HG02884 (cell line): ENCODE measurements at regions not wholly inside any gene's neighbourhood (a gene's known extent, or its start where the extent isn't known, plus 50 kb on each side); places are given as distances from the start of the nearest gene placed in this dataset.
"Not testable (repeated sequence)": the region's sequence is repeated elsewhere in the genome, so short reads cannot be mapped to it uniquely, and the experiment has no call there.

ENCODE experiments used
- ATAC-seq: cut with Tn5 transposase; IDR thresholded peaks from one replicate; pipeline ENCODE4 v1.9.1; 2021; ENCODE audit warnings: mild to moderate bottlenecking, moderate library complexity; ENCODE audit not compliant: unreplicated experiment

- no peak for ATAC-seq
Observed at GRCh38 chr5:92662741-92663140, 918.3 kb downstream of the NR2F1-AS1 start.

- no peak for ATAC-seq
Observed at GRCh38 chr5:92659246-92659645, 921.8 kb downstream of the NR2F1-AS1 start.

- ATAC-seq: not testable (repeated sequence)
Observed at GRCh38 chr5:92654601-92655000, 926.4 kb downstream of the NR2F1-AS1 start.

- ATAC-seq: no peak
Observed at GRCh38 chr5:92653730-92654461, 927.1 kb downstream of the NR2F1-AS1 start.

- no peak for ATAC-seq
Observed at GRCh38 chr5:92652756-92653155, 928.3 kb downstream of the NR2F1-AS1 start.

GRCh38 chr5:92644266-92644886, 936.6 kb downstream of the NR2F1-AS1 start:
- ATAC-seq: no peak

GRCh38 chr5:92641031-92641962, 939.7 kb downstream of the NR2F1-AS1 start:
- no peak for ATAC-seq

GRCh38 chr5:92640340-92640739, 940.7 kb downstream of the NR2F1-AS1 start:
- no peak for ATAC-seq

- ATAC-seq: no peak
Observed at GRCh38 chr5:92637960-92638359, 943.1 kb downstream of the NR2F1-AS1 start.

GRCh38 chr5:92637247-92637646, 943.8 kb downstream of the NR2F1-AS1 start:
- no peak for ATAC-seq

- ATAC-seq: no peak
Observed at GRCh38 chr5:92635001-92635461, 946.0 kb downstream of the NR2F1-AS1 start.

GRCh38 chr5:92633875-92634487, 947.0 kb downstream of the NR2F1-AS1 start:
- no peak for ATAC-seq

GRCh38 chr5:92633176-92633575, 947.8 kb downstream of the NR2F1-AS1 start:
- ATAC-seq: no peak

- ATAC-seq: not testable (repeated sequence)
Observed at GRCh38 chr5:92631237-92631701, 949.8 kb downstream of the NR2F1-AS1 start.

- no peak for ATAC-seq
Observed at GRCh38 chr5:92629574-92629973, 951.4 kb downstream of the NR2F1-AS1 start.

- ATAC-seq: no peak
Observed at GRCh38 chr5:92629000-92629399, 952.0 kb downstream of the NR2F1-AS1 start.

GRCh38 chr5:92627186-92627585, 953.8 kb downstream of the NR2F1-AS1 start:
- no peak for ATAC-seq

GRCh38 chr5:92616085-92616484, 964.9 kb downstream of the NR2F1-AS1 start:
- no peak for ATAC-seq

GRCh38 chr5:92613546-92613945, 967.5 kb downstream of the NR2F1-AS1 start:
- no peak for ATAC-seq

GRCh38 chr5:92610435-92610834, 970.6 kb downstream of the NR2F1-AS1 start:
- ATAC-seq: not testable (repeated sequence)

- no peak for ATAC-seq
Observed at GRCh38 chr5:92605591-92605990, 975.4 kb downstream of the NR2F1-AS1 start.
